ENCODE measurements at regions not wholly inside any gene's neighbourhood (a gene's known extent, or its start where the extent isn't known, plus 50 kb on each side); places are given as distances from the start of the nearest gene placed in this dataset.
"Not testable (repeated sequence)": the region's sequence is repeated elsewhere in the genome, so short reads cannot be mapped to it uniquely, and the experiment has no call there.

DNA sequence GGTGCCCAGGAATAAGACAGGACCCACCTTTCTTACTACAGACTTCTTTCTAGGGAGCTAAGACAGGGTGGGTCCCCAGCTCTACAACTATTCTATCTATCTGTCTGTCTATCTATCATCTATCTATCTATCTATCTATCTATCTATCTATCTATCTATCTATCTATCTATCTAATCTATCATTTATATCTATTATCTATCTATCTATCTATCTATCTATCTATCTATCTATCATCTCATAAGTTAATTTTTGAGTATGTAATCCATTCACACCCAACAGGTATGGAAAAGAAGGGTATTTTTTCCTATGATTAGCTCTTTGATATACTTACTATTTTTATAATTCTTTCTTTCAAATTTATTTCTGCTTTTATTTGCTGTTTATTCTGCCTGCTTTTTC is 55.9 kb downstream of the BAMBI start:
- no peak for DNase-seq (ENCODE audit: low read depth in 2 of 3, low spot score in 1 of 3)

- DNase-seq (ENCODE audit: low read depth in 2 of 3, low spot score in 1 of 3) = no peak
Measured at GRCh38 chr10:28733647-28734046, 56.3 kb downstream of the BAMBI start.

- no peak for DNase-seq (ENCODE audit: low read depth in 2 of 3, low spot score in 1 of 3)
Measured at GRCh38 chr10:28734938-28735759, 57.8 kb downstream of the BAMBI start.

GRCh38 chr10:28737096-28737495 is 59.8 kb downstream of the BAMBI start:
- DNase-seq (ENCODE audit: low read depth in 2 of 3, low spot score in 1 of 3) = no peak

- DNase-seq (ENCODE audit: low read depth in 2 of 3, low spot score in 1 of 3) = no peak
Measured at GRCh38 chr10:28738200-28738599, 60.9 kb downstream of the BAMBI start.

- no peak for DNase-seq (ENCODE audit: low read depth in 2 of 3, low spot score in 1 of 3)
Measured at GRCh38 chr10:28743576-28743975, 66.3 kb downstream of the BAMBI start.

DNA sequence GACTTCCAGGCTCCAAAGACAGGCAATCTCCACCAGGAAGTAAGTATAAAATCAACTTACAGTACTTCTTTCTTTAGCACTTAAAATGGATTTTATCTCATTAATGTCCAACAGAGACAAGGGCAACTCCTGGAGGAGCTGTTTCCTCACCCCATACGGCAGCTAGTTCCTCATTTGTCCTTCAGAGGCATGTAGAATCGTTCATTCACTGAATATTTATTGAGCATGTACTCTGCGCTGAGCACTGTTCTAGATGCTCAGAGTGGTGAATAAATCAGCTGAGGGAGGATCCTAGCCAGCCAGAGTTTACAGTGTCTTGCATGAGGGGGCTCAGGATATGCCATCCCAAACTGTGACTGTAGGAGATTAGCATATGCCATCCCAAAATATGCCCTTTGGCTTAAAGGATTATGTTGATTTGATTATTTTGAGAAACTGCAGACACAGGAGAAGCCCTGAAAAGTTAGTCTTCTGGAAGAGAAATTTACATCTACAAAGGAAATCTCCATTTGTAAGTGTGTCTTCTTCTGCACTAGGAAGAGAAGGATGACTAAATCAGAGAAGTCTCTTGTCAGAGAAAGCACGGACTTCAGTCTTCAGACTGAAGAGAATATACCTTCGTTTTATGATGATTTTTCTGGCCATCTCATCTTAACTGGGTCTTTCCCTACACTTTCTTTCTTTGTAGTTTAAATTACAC is 66.9 kb downstream of the BAMBI start:
- no peak for DNase-seq (ENCODE audit: low read depth in 2 of 3, low spot score in 1 of 3)

DNA sequence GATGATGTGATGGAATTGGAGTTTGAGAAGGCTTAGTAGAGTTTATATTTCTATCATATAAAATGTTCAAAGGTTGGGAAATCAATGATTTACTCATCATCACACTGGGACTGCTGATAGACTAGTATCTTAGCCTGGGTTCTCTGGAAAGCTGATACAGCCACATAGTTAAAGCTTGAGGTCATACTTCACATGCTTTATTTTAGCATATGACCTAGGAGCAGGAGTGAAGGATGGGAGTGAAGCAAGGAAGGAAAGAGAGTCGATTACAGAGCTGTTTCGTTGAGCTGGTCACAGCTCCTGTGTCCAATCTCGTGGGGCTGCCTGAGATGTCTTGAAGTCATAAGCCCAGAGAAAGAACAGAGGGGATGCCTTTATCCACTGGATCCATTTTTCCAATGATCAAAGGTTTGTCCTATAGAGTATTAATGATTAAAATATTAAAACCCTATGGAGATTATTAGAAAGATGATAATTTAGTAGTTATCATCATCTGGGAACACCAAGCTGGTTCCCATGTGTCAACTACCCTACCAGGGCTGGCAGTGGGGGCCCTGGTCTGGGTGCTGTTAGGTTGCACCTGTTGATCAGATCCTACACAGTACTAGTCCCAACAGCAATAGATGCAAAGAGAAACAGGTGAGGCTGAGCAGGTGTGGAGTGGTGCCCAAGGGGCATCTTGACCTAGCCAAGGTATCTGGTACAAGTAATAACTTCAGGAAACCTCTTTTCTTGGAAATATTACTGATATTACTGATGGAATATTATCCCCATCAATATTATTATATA is 77.8 kb downstream of the BAMBI start:
- DNase-seq (ENCODE audit: low read depth in 2 of 3, low spot score in 1 of 3) = no peak

DNA sequence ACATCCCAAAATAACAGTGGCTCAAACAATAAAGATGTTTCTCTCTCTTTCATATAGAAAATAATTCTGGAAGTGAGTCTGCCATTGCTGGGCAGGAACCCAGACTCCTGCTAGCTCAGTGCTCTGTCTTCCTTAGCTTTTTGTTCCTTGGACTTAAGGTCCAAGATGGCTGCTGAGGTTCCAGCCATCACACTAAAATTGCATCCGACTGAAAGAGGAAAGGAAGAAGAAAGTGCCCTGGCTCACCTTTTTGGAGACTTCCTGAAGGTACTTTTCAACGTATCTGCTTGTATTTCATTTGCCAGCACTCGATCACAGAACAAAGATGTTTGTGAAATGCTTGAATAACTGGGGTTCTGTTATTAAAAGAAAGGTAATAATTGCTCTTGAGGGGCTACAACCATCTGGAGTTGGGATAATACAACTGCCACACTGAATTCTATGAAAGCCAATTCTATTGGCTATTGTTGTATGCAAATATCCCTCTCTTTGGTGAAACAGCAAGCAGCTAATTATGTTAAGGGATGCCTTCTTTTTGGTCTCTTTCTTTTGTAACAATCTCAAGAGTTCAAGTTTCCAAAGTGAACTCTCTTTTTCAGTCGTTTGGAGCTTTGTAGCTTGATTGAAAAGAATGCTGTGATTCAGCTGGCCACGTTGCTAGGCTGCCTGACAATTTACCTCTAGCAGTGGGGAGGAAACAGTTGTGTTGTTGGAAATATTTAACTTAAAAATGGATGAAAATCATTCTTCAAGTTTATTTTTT is 83.9 kb downstream of the BAMBI start:
- DNase-seq (ENCODE audit: low read depth in 2 of 3, low spot score in 1 of 3) = no peak

DNA sequence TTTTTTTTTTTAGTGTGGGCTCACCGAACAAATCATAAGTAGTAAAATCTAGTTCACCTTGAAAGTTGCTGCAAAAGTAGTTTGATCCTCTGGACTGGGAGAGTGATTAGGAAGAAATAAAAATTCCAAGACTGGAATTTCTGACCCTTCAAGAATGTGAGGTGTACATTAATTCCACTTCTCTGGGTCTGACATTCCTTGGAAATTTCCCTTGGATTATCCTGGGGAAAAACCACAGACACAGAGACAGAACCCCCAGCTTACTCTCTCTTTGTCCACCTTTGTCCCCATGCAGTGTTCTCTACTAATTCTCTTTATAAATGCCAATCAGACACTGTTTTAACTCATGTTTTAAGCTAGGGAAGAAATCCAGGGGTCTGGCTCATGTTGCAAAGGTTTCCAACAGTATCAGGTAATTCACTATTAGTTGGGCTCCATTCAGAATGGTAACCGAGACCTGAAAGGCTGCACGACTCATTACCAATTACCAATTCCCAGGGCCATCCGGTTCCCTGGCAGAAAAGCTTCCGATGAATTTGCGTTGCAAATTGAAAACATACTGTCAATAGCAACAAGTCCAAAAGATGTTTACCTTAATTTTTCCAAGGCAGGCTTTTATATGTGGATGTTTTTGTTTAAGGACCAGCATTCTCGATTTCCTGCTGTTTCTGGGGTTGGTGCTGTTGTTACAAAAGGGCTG is 86.3 kb downstream of the BAMBI start:
- no peak for DNase-seq (ENCODE audit: low read depth in 2 of 3, low spot score in 1 of 3)

DNA sequence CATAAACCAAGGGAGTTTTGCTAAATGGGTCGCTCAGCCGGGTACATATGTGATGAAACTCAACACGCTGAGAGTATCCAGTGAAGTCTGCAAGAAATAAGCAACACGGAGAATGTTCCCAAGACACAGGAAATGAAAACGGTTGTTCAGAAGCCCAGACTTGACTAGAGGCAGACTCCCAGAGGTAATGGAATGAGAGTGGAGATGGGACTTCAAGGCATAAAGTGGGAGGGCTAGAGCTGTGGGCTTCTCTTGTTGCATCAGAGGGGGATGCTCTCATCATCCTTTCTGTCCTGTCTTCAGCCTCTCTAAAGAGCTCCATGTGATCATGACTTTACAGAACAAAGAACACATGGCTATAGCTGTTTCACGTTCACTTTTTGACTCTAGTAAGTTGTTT is 88.3 kb downstream of the BAMBI start:
- no peak for DNase-seq (ENCODE audit: low read depth in 2 of 3, low spot score in 1 of 3)

GRCh38 chr10:28768227-28768626 is 90.9 kb downstream of the BAMBI start:
- no peak for DNase-seq (ENCODE audit: low read depth in 2 of 3, low spot score in 1 of 3)

- DNase-seq (ENCODE audit: low read depth in 2 of 3, low spot score in 1 of 3) = no peak
Measured at GRCh38 chr10:28769091-28769604, 91.8 kb downstream of the BAMBI start.

DNA sequence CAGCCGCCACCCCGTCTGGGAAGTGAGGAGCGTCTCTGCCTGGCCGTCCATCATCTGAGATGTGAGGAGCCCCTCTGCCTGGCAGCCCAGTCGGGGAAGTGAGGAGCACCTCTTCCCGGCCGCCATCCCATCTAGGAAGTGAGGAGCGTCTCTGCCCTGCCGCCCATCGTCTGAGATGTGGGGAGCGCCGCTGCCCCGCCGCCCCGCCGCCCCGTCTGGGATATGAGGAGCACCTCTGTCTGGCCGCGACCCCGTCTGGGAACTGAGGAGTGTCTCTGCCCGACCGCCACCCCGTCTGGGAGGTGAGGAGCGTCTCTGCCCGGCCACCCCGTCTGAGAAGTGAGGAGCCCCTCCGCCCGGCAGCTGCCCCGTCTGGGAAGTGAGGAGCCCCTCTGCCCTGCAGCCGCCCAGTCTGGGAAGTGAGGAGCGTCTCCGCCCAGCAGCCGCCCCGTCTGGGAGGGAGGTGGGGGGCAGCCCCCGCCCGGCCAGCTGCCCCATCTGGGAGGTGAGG is 94.3 kb downstream of the BAMBI start:
- DNase-seq (ENCODE audit: low read depth in 2 of 3, low spot score in 1 of 3) = not testable (repeated sequence)

GRCh38 chr10:28774051-28774995 is 97.0 kb downstream of the BAMBI start:
- DNase-seq (ENCODE audit: low read depth in 2 of 3, low spot score in 1 of 3) = no peak

- DNase-seq (ENCODE audit: low read depth in 2 of 3, low spot score in 1 of 3) = no peak
Measured at GRCh38 chr10:28775773-28776172, 98.5 kb downstream of the BAMBI start.

GRCh38 chr10:28776519-28776918 is 99.2 kb downstream of the BAMBI start:
- no peak for DNase-seq (ENCODE audit: low read depth in 2 of 3, low spot score in 1 of 3)

GRCh38 chr10:28777911-28778310 is 100.6 kb downstream of the BAMBI start:
- no peak for DNase-seq (ENCODE audit: low read depth in 2 of 3, low spot score in 1 of 3)

GRCh38 chr10:28778524-28778923 is 101.2 kb downstream of the BAMBI start:
- DNase-seq (ENCODE audit: low read depth in 2 of 3, low spot score in 1 of 3) = no peak

Data from stimulated activated CD4-positive, alpha-beta T cell treated with anti-CD3 and anti-CD28 coated beads, Interleukin-12 subunit alpha, Interleukin-12 subunit beta, amount 100 ng/mL, for 48 hours (primary cell).